Left ventricle myocardium inferior (tissue), 1 donor: ENCODE measurements at regions not wholly inside any gene's neighbourhood (a gene's known extent, or its start where the extent isn't known, plus 50 kb on each side); places are given as distances from the start of the nearest gene placed in this dataset.
A peak's percentile ranks its signal among the peaks of the same experiment; 100 is the strongest.
"Not testable (repeated sequence)": the region's sequence is repeated elsewhere in the genome, so short reads cannot be mapped to it uniquely, and the experiment has no call there.

Source experiments
- DNase-seq: peaks from one replicate; pipeline ENCODE4 v3.0.0-alpha.2; 2020
- H3K27ac ChIP-seq: fragments of 200-600 bp; replicated peaks from 2 replicates; pipeline ENCODE4 v1.8.0; 2021
- H3K27me3 ChIP-seq: fragments of 200-600 bp; 2 replicates; pipeline ENCODE4 v1.8.0; 2021; ENCODE audit warnings: low read depth
- H3K36me3 ChIP-seq: fragments of 200-600 bp; 2 replicates; pipeline ENCODE4 v1.8.0; 2021
- H3K4me1 ChIP-seq: fragments of 200-600 bp; 2 replicates; pipeline ENCODE4 v1.8.0; 2021
- H3K4me3 ChIP-seq: fragments of 200-600 bp; 2 replicates; pipeline ENCODE4 v1.8.0; 2021; ENCODE audit warnings: mild to moderate bottlenecking, moderate library complexity
- H3K9me3 ChIP-seq: fragments of 200-600 bp; replicated peaks from 2 replicates; pipeline ENCODE4 v1.8.0; 2021
- intact Hi-C: fragments of 100-400 bp; cut with micrococcal nuclease; formaldehyde crosslinking; loops from one replicate; pipeline ENCODE4 v1.11.0; 2022
- TF ChIP-seq, protein P1 (sequence below): fragments of 200-600 bp; IDR thresholded peaks from 2 replicates; pipeline ENCODE4 v1.8.0; 2021; ENCODE audit warnings: antibody characterized with exemption, mild to moderate bottlenecking, borderline replicate concordance
- donor health status: DM: no; HTN: yes; CAD: no; lungs with severe emphysema.

DNA sequence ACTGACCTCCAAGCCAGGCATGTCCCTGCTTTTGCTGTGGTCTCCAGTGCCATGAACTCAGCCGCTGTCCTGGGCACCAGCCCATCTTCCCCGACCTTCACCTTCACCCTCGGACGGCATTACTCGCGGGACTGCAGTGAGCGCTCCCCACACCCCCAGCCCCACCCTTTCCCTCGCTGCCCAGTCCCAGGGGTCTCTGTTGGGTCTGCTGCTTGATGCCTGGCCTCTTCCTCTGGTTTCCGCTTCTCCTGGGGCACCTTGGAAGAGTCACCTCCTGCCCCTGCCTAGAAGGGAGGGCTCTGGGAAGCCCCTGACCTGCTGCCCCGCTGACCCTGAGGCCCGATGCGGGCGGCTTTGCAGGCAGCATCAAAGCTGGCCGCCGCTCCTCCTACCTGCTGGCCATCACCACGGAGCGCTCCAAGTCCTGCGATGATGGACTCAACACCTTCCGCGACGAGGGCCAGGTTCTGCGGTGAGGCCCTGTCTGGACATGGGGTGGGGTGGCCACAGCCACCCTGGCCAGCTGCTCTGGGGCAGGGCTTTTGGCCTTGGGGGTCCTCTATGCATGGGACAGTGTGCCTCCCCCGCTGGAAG is 102.3 kb downstream of the ZNF267 start:
- H3K9me3 ChIP-seq, DNase-seq, H3K27me3 ChIP-seq, H3K27ac ChIP-seq, H3K4me1 ChIP-seq, intact Hi-C loops, H3K4me3 ChIP-seq, H3K36me3 ChIP-seq: not testable (repeated sequence)

DNA sequence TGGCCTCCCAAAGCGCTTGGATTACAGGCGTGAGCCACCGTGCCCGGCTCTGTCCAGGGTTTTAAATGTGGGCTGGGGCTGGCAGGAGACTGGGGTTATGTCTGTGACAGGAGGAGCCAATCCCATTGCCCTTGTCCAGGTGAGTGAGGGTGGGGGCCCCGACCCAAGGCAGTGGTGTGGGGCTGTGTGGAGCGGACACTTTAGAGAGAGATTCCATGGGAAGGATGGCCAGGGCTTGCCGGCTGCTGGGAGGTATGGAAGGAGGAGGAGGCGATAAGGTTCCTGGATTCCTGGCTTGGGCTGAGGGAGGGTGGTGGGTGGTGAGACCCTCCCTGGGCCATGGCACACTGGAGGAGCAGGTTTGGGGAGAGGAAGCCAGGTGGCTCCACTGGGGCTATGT is 104.9 kb downstream of the ZNF267 start:
- H3K27ac ChIP-seq, H3K4me3 ChIP-seq, H3K27me3 ChIP-seq, H3K4me1 ChIP-seq, H3K9me3 ChIP-seq, intact Hi-C loops, DNase-seq, H3K36me3 ChIP-seq: not testable (repeated sequence)

DNA sequence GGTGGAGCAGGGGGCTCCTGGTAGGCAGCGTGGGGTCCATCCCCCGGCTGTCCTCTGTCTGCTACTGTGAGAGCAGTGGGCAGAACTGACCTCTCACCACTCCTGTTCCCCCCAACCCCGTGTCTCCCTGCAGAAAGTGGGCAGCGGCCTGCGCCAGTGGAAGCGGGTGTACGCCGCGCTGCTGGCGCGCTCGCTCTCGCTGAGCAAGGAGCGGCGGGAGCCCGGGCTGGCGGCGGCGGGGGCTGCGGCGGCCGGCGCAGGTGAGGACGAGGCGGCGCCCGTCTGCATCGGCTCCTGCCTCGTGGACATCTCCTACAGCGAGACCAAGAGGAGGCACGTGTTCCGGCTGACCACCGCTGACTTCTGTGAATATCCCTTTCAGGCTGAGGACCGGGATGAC is 108.1 kb downstream of the ZNF267 start:
- H3K27ac ChIP-seq, H3K36me3 ChIP-seq, H3K4me1 ChIP-seq, H3K4me3 ChIP-seq, intact Hi-C loops, H3K27me3 ChIP-seq, DNase-seq, H3K9me3 ChIP-seq: not testable (repeated sequence)

DNA sequence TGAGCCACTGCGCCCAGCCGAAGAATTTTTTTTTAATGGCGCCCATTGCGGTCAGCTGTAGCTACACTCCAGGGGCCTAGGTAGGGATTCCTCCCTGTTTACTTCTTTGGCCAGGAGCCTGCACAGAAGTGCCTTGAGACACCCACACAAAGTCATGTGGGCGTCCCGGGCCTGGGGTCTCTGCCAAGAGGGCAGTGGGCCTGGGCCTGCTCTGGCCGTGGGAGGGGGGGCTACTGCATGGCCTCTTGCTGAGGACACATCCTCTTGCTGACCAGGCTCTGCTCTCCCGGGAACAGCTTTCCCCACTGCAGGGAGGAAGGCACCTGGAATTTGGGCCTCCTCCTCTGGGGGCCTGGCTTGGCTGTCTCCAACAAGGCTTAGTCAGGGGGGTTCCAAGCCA is 109.4 kb downstream of the ZNF267 start:
- H3K27me3 ChIP-seq, H3K4me1 ChIP-seq: not testable (repeated sequence)

DNA sequence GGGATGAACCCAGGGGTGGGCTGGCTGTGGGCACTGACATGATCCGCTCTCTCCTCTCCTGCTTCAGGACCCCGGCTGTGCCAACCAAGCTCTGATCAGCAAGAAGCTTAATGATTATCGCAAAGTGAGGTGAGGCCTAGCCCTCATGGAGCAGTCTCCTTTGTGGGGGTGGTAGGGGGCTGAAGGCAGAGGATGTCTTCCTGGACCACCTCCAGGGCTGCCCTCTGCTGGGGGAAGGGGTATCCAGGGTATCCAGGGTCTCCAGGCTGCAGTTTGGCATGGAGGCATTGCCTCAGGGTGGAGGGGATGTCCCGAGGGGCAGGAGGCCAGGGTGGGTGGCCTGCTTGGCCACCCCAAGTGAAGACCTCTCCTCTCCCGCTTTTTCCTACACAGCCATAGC is 110.1 kb downstream of the ZNF267 start:
- H3K4me3 ChIP-seq, intact Hi-C loops, H3K27ac ChIP-seq, H3K27me3 ChIP-seq, DNase-seq, H3K9me3 ChIP-seq, H3K36me3 ChIP-seq, H3K4me1 ChIP-seq: not testable (repeated sequence)

More for the DNA sequence above, 109.4 kb downstream of the ZNF267 start:
- H3K36me3 ChIP-seq, DNase-seq, H3K27ac ChIP-seq, intact Hi-C loops, H3K9me3 ChIP-seq, H3K4me3 ChIP-seq: not testable (repeated sequence)

DNA sequence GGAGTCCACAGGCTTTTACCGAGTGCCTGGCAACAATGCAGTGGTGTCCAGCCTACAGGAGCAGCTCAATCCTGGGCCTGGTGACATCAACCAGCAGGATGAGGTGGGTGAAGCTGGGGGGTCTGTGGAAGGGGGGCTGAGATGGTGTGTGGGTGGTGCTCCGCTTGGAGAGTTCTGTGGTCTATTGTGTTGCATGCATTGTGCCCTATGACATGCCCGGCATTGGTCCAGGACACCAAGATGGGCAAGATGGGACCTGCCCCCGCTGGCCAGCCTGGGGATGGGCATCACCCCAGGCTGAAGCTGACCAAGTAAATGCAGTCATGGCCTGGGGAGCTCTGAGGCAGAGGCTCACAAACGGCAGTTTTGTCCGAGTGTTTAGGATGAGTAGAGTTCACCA is 113.3 kb downstream of the ZNF267 start:
- H3K4me3 ChIP-seq, H3K27ac ChIP-seq, H3K4me1 ChIP-seq, DNase-seq, intact Hi-C loops, H3K27me3 ChIP-seq, H3K36me3 ChIP-seq, H3K9me3 ChIP-seq: not testable (repeated sequence)

DNA sequence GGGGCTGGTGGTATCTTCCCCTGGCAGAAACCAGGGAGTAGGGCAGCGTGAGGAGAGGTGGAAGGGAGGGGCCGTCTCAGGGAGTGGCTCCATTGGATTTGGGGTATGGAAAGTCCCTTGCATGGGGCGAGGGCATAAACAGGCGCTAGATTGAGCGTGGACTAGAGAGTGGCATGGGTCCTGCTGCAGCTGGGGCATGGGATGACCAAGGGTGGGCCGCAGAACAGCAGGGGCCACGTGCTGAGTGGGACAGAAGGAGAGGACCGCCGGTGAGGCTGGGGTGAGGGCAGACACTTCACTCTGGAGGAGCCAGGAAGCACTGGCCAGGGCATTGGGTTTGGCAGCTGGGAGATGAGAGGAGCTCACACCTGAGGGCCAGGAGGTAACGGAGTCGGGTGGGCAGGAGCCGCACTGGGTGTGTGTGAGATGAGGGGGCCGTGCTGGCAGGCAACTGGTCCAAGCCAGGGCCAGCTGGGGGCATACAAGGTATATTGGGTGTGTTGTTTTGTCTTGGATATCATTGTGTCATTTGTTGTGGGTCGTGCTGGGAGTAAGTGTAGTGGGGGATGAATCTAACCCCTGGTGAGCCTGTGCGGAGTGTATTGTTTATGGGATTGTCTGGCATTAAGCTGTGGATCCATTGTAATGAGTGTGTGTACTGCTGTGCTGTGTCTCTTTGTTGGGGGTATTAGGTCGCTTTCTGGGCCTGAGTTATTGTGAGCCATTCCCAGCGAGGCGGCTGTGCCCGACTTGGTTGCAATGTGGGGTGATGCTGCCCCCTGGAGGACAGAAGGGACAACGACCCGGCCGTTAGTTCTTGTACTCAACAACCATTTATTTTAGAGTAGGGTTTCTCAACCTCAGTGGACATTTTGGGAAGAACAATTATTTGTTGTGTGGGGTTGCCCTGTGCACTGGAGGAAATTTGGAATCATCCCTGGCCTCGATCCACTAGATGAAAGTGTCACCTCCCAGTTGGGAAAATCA is 115.3 kb downstream of the ZNF267 start:
- DNase-seq, H3K27ac ChIP-seq, H3K27me3 ChIP-seq, H3K4me3 ChIP-seq, H3K9me3 ChIP-seq, H3K4me1 ChIP-seq, intact Hi-C loops, H3K36me3 ChIP-seq: not testable (repeated sequence)
- TF ChIP-seq, protein P1, sequence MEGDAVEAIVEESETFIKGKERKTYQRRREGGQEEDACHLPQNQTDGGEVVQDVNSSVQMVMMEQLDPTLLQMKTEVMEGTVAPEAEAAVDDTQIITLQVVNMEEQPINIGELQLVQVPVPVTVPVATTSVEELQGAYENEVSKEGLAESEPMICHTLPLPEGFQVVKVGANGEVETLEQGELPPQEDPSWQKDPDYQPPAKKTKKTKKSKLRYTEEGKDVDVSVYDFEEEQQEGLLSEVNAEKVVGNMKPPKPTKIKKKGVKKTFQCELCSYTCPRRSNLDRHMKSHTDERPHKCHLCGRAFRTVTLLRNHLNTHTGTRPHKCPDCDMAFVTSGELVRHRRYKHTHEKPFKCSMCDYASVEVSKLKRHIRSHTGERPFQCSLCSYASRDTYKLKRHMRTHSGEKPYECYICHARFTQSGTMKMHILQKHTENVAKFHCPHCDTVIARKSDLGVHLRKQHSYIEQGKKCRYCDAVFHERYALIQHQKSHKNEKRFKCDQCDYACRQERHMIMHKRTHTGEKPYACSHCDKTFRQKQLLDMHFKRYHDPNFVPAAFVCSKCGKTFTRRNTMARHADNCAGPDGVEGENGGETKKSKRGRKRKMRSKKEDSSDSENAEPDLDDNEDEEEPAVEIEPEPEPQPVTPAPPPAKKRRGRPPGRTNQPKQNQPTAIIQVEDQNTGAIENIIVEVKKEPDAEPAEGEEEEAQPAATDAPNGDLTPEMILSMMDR: peak; percentile 40

DNA sequence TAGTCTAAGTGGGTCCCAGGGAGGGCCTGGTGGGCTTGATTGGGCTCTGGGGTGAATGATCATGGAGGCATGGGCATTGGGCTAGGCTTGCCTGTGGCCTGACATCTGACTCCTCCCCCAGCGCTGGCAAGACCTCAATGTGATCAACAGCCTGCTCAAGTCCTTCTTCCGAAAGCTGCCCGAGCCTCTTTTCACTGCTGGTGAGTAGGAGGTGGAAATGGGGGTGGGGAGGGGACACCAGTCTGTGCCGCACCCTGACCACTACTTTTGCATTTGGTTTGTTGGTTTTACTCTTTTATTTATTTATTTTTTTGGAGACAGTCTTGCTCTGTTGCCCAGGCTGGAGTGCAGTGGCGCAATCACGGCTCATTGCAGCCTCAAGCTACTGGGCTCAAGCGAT is 116.7 kb downstream of the ZNF267 start:
- H3K4me1 ChIP-seq, H3K27ac ChIP-seq, H3K9me3 ChIP-seq, H3K36me3 ChIP-seq, H3K4me3 ChIP-seq, H3K27me3 ChIP-seq, DNase-seq, intact Hi-C loops: not testable (repeated sequence)

DNA sequence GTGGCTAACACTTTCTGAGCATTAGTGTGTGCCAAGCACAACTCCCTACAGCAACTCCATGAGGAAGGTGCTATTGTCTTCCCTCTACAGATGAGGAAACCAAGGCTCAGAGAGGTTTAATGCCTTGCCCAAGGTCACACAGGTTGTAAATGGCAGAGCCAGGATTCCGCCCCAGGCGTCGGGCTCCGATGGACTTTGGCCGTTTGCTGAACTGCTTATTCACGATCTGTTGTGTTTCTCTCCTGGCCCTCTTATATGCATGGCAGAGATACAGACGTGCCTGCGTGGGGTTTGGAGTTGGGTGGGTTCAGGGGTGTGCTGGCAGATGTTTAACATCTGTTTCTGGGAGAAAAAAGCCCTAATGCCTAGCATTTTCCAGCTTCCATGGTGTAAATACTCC is 117.4 kb downstream of the ZNF267 start:
- intact Hi-C loops, H3K4me3 ChIP-seq, H3K27ac ChIP-seq, H3K9me3 ChIP-seq, H3K4me1 ChIP-seq, H3K27me3 ChIP-seq, H3K36me3 ChIP-seq, DNase-seq: not testable (repeated sequence)
